HAP-1 (cell line): ENCODE measurements at regions not wholly inside any gene's neighbourhood (a gene's known extent, or its start where the extent isn't known, plus 50 kb on each side); places are given as distances from the start of the nearest gene placed in this dataset.

Experiments
- DNase-seq, 2 experiments: peaks; one replicate each; pipeline ENCODE4 v3.0.0-alpha.2; 2016 to 2020; ENCODE audit warnings: low spot score in 2 of 2
- H3K27me3 ChIP-seq: fragments of 250-450 bp; sonication (Bioruptor Pico); 2 replicates; pipeline ENCODE4 v1.5.1; 2020; ENCODE audit warnings: low read depth, mild to moderate bottlenecking, moderate library complexity
- H3K36me3 ChIP-seq: fragments of 250-450 bp; sonication (Bioruptor Pico); replicated peaks from 2 replicates; pipeline ENCODE4 v1.5.1; 2020; ENCODE audit warnings: mild to moderate bottlenecking
- H3K4me1 ChIP-seq: fragments of 250-450 bp; sonication (Bioruptor Pico); 2 replicates; pipeline ENCODE4 v1.5.1; 2020; ENCODE audit warnings: mild to moderate bottlenecking
- H3K4me3 ChIP-seq: fragments of 250-450 bp; sonication (Bioruptor Pico); 2 replicates; pipeline ENCODE4 v1.5.1; 2020; ENCODE audit warnings: mild to moderate bottlenecking, moderate library complexity
- H3K9me3 ChIP-seq: fragments of 250-450 bp; sonication (Bioruptor Pico); 2 replicates; pipeline ENCODE4 v1.5.1; 2020; ENCODE audit warnings: mild to moderate bottlenecking, moderate library complexity
- in situ Hi-C: fragments of 300-500 bp; cut with MboI; formaldehyde crosslinking; loops from 3 replicates; pipeline ENCODE4 v1.14.3; 2020; ENCODE audit warnings: low sequenced_read_pairs, inconsistent platforms, mixed read lengths

GRCh38 chrX:39401483-39402110 lies 600.3 kb downstream of the MID1IP1 start:
- Histone ChIP-seq H3K27me3 (no peaks in the 10 kb centered on the region), H3K4me3 (no peak overlapping the region), H3K4me1 (no peaks in the 10 kb centered on the region), H3K36me3 (no peaks in the 10 kb centered on the region), H3K9me3 (no peaks in the 10 kb centered on the region)
- no peak for DNase-seq
- in situ Hi-C loops, result no loop called here

GRCh38 chrX:39402158-39402557 lies 600.9 kb downstream of the MID1IP1 start:
- in situ Hi-C loops, result no loop called here
- Histone ChIP-seq H3K36me3 (no peaks in the 10 kb centered on the region), H3K4me3 (no peak overlapping the region), H3K27me3 (no peaks in the 10 kb centered on the region), H3K9me3 (no peaks in the 10 kb centered on the region), H3K4me1 (no peaks in the 10 kb centered on the region)
- no peak for DNase-seq

GRCh38 chrX:39406799-39407198 lies 605.5 kb downstream of the MID1IP1 start:
- Histone ChIP-seq H3K27me3 (no peaks in the 10 kb centered on the region), H3K4me3 (no peak overlapping the region), H3K4me1 (no peaks in the 10 kb centered on the region), H3K9me3 (no peaks in the 10 kb centered on the region), H3K36me3 (no peaks in the 10 kb centered on the region)
- no peak for DNase-seq
- in situ Hi-C loops, result no loop called here

- no peak for DNase-seq
- no peaks in the 10 kb centered on the region for H3K27me3 ChIP-seq
- in situ Hi-C loops, result no loop called here
- no peak overlapping the region for H3K4me3 ChIP-seq
- H3K36me3 ChIP-seq, result no peaks in the 10 kb centered on the region
- H3K9me3 ChIP-seq, result no peaks in the 10 kb centered on the region
- H3K4me1 ChIP-seq, result no peaks in the 10 kb centered on the region
Measured at GRCh38 chrX:39409246-39409917, 608.1 kb downstream of the MID1IP1 start.

- H3K36me3 ChIP-seq, result no peaks in the 10 kb centered on the region
- H3K9me3 ChIP-seq, result no peaks in the 10 kb centered on the region
- no peak overlapping the region for H3K4me3 ChIP-seq
- in situ Hi-C loops, result no loop called here
- no peaks in the 10 kb centered on the region for H3K27me3 ChIP-seq
- no peaks in the 10 kb centered on the region for H3K4me1 ChIP-seq
- no peak for DNase-seq
Measured at GRCh38 chrX:39414290-39414854, 613.1 kb downstream of the MID1IP1 start.

- Histone ChIP-seq H3K36me3 (no peaks in the 10 kb centered on the region), H3K9me3 (no peaks in the 10 kb centered on the region), H3K27me3 (no peaks in the 10 kb centered on the region), H3K4me1 (no peaks in the 10 kb centered on the region), H3K4me3 (no peak overlapping the region)
- no peak for DNase-seq
- in situ Hi-C loops, result no loop called here
Measured at GRCh38 chrX:39416547-39417260, 615.4 kb downstream of the MID1IP1 start.

GRCh38 chrX:39418254-39418704 lies 617.0 kb downstream of the MID1IP1 start:
- in situ Hi-C loops, result no loop called here

GRCh38 chrX:39418731-39419638 lies 617.7 kb downstream of the MID1IP1 start:
- no peaks in the 10 kb centered on the region for H3K9me3 ChIP-seq
- H3K27me3 ChIP-seq, result no peaks in the 10 kb centered on the region
- H3K4me3 ChIP-seq, result no peak overlapping the region
- no peaks in the 10 kb centered on the region for H3K36me3 ChIP-seq
- no peak for DNase-seq
- H3K4me1 ChIP-seq, result no peaks in the 10 kb centered on the region
- in situ Hi-C loops, result no loop called here

More at GRCh38 chrX:39418254-39418704, 617.0 kb downstream of the MID1IP1 start:
- H3K27me3 ChIP-seq, result no peaks in the 10 kb centered on the region
- DNase-seq, result no peak
- no peaks in the 10 kb centered on the region for H3K9me3 ChIP-seq
- H3K4me3 ChIP-seq, result no peak overlapping the region
- no peaks in the 10 kb centered on the region for H3K4me1 ChIP-seq
- H3K36me3 ChIP-seq, result no peaks in the 10 kb centered on the region

GRCh38 chrX:39421006-39421405 lies 619.7 kb downstream of the MID1IP1 start:
- no peaks in the 10 kb centered on the region for H3K27me3 ChIP-seq
- DNase-seq, result no peak
- H3K4me3 ChIP-seq, result no peak overlapping the region
- no peaks in the 10 kb centered on the region for H3K4me1 ChIP-seq
- in situ Hi-C loops, result no loop called here
- H3K36me3 ChIP-seq, result no peaks in the 10 kb centered on the region
- H3K9me3 ChIP-seq, result no peaks in the 10 kb centered on the region

- Histone ChIP-seq H3K4me3 (no peak overlapping the region), H3K4me1 (no peaks in the 10 kb centered on the region), H3K9me3 (no peaks in the 10 kb centered on the region), H3K27me3 (no peaks in the 10 kb centered on the region), H3K36me3 (no peaks in the 10 kb centered on the region)
- no peak for DNase-seq
- in situ Hi-C loops, result no loop called here
Measured at GRCh38 chrX:39425124-39425806, 624.0 kb downstream of the MID1IP1 start.

- Histone ChIP-seq H3K4me1 (no peaks in the 10 kb centered on the region), H3K4me3 (no peak overlapping the region), H3K36me3 (no peaks in the 10 kb centered on the region), H3K27me3 (no peaks in the 10 kb centered on the region), H3K9me3 (no peaks in the 10 kb centered on the region)
- DNase-seq, result no peak
- in situ Hi-C loops, result no loop called here
Measured at GRCh38 chrX:39426101-39426500, 624.8 kb downstream of the MID1IP1 start.

GRCh38 chrX:39427492-39427891 lies 626.2 kb downstream of the MID1IP1 start:
- in situ Hi-C loops, result no loop called here
- no peak for DNase-seq
- no peaks in the 10 kb centered on the region for H3K36me3 ChIP-seq
- no peaks in the 10 kb centered on the region for H3K4me1 ChIP-seq
- H3K9me3 ChIP-seq, result no peaks in the 10 kb centered on the region
- no peak overlapping the region for H3K4me3 ChIP-seq
- H3K27me3 ChIP-seq, result no peaks in the 10 kb centered on the region

GRCh38 chrX:39427906-39428305 lies 626.6 kb downstream of the MID1IP1 start:
- H3K4me1 ChIP-seq, result no peaks in the 10 kb centered on the region
- H3K27me3 ChIP-seq, result no peaks in the 10 kb centered on the region
- no peak overlapping the region for H3K4me3 ChIP-seq
- in situ Hi-C loops, result no loop called here
- no peaks in the 10 kb centered on the region for H3K9me3 ChIP-seq
- no peak for DNase-seq
- H3K36me3 ChIP-seq, result no peaks in the 10 kb centered on the region
